ENCODE measurements at regions not wholly inside any gene's neighbourhood (a gene's known extent, or its start where the extent isn't known, plus 50 kb on each side); places are given as distances from the start of the nearest gene placed in this dataset.

GRCh38 chr4:38452542-38452941 is 211.5 kb upstream of the KLF3 start:
- TF ChIP-seq ZBTB11 (CRISPR knock-in tag; IDR thresholded peaks at IDR 0.05) (no peak), EP300 (IDR thresholded peaks at IDR 0.05; ENCODE audit: low read length) (no peak), CTCF (IDR thresholded peaks at IDR 0.05 in 2 of 3, conservative IDR thresholded peaks at IDR 0.05 in 1 of 3; ENCODE audit: insufficient read depth in 2 of 3, low read depth in 1 of 3, low read length in 3 of 3) (no peak), RAD21 (CRISPR knock-in tag; conservative IDR thresholded peaks at IDR 0.05 in 1 of 2, IDR thresholded peaks at IDR 0.05 in 1 of 2) (no peak), SNRNP70 (optimal IDR thresholded peaks at IDR 0.05; ENCODE audit: low read depth, low read length) (no peak)

Measured in K562 (cell line).